ENCODE measurements at regions not wholly inside any gene's neighbourhood (a gene's known extent, or its start where the extent isn't known, plus 50 kb on each side); places are given as distances from the start of the nearest gene placed in this dataset.

- no peak for TF ChIP-seq CTCF (IDR thresholded peaks at IDR 0.05)
- H3K36me3 ChIP-seq: no peaks in the 10 kb centered on the region
- DNase-seq (ENCODE audit: low spot score): no peak
- no peaks in the 10 kb centered on the region for H3K9me3 ChIP-seq
- H3K27me3 ChIP-seq: no peaks in the 10 kb centered on the region
- no peak overlapping the region for H3K4me3 ChIP-seq
- H3K27ac ChIP-seq: no peak overlapping the region
- H3K4me1 ChIP-seq: peaks cover 0 to 6% of the 10 kb centered on the region in 2 donors
These were observed 99.8 kb upstream of the GATB start for GRCh38 chr4:151860561-151861093.

GRCh38 chr4:151859641-151860040 lies 98.8 kb upstream of the GATB start:
- Histone ChIP-seq H3K4me1 (peaks cover 0 to 6% of the 10 kb centered on the region in 2 donors), H3K4me3 (no peak overlapping the region), H3K27me3 (no peaks in the 10 kb centered on the region), H3K27ac (no peak overlapping the region), H3K9me3 (no peaks in the 10 kb centered on the region), H3K36me3 (no peaks in the 10 kb centered on the region)
- no peak for TF ChIP-seq CTCF (IDR thresholded peaks at IDR 0.05)
- DNase-seq (ENCODE audit: low spot score): no peak

GRCh38 chr4:151858356-151858755 lies 97.5 kb upstream of the GATB start:
- DNase-seq (ENCODE audit: low spot score): no peak
- Histone ChIP-seq H3K4me3 (no peak overlapping the region), H3K9me3 (no peaks in the 10 kb centered on the region), H3K27ac (no peak overlapping the region), H3K27me3 (no peaks in the 10 kb centered on the region), H3K4me1 (peaks cover 0 to 6% of the 10 kb centered on the region in 2 donors), H3K36me3 (no peaks in the 10 kb centered on the region)
- TF ChIP-seq CTCF (IDR thresholded peaks at IDR 0.05): no peak

- DNase-seq (ENCODE audit: low spot score): no peak
These were observed 96.6 kb upstream of the GATB start for GRCh38 chr4:151857368-151857767.

GRCh38 chr4:151855747-151856146 lies 94.9 kb upstream of the GATB start:
- H3K4me1 ChIP-seq: peaks cover 0 to 6% of the 10 kb centered on the region in 2 donors
- no peak for TF ChIP-seq CTCF (IDR thresholded peaks at IDR 0.05)
- no peak overlapping the region for H3K27ac ChIP-seq
- H3K9me3 ChIP-seq: no peaks in the 10 kb centered on the region
- no peak overlapping the region for H3K4me3 ChIP-seq
- no peak for DNase-seq (ENCODE audit: low spot score)
- H3K36me3 ChIP-seq: no peaks in the 10 kb centered on the region
- H3K27me3 ChIP-seq: no peaks in the 10 kb centered on the region

More at GRCh38 chr4:151857368-151857767, 96.6 kb upstream of the GATB start:
- no peak overlapping the region for H3K27ac ChIP-seq
- H3K36me3 ChIP-seq: no peaks in the 10 kb centered on the region
- H3K9me3 ChIP-seq: no peaks in the 10 kb centered on the region
- H3K4me1 ChIP-seq: peaks cover 0 to 6% of the 10 kb centered on the region in 2 donors
- TF ChIP-seq CTCF (IDR thresholded peaks at IDR 0.05): no peak
- H3K4me3 ChIP-seq: no peak overlapping the region
- H3K27me3 ChIP-seq: no peaks in the 10 kb centered on the region

- peaks cover 0 to 6% of the 10 kb centered on the region in 2 donors for H3K4me1 ChIP-seq
- H3K36me3 ChIP-seq: no peaks in the 10 kb centered on the region
- no peak for TF ChIP-seq CTCF (IDR thresholded peaks at IDR 0.05)
- H3K9me3 ChIP-seq: no peaks in the 10 kb centered on the region
- no peaks in the 10 kb centered on the region for H3K27me3 ChIP-seq
- no peak overlapping the region for H3K4me3 ChIP-seq
- DNase-seq (ENCODE audit: low spot score): no peak
- no peak overlapping the region for H3K27ac ChIP-seq
These were observed 93.9 kb upstream of the GATB start for GRCh38 chr4:151854731-151855130.
